ENCODE measurements at regions not wholly inside any gene's neighbourhood (a gene's known extent, or its start where the extent isn't known, plus 50 kb on each side); places are given as distances from the start of the nearest gene placed in this dataset.
A peak's percentile ranks its signal among the peaks of the same experiment; 100 is the strongest.

GRCh38 chr5:88984040-88984439 is 101.1 kb upstream of the MEF2C start:
- DNase-seq, result no peak

- DNase-seq, result no peak
Observed at GRCh38 chr5:88979726-88980125, 96.7 kb upstream of the MEF2C start.

GRCh38 chr5:88979244-88979643 is 96.3 kb upstream of the MEF2C start:
- no peak for DNase-seq

GRCh38 chr5:88976914-88977313 is 93.9 kb upstream of the MEF2C start:
- no peak for DNase-seq

- no peak for DNase-seq
Observed at GRCh38 chr5:88967633-88968585, 84.9 kb upstream of the MEF2C start.

- no peak for DNase-seq
Observed at GRCh38 chr5:88964831-88965230, 81.8 kb upstream of the MEF2C start.

- no peak for DNase-seq
Observed at GRCh38 chr5:88957013-88957412, 74.0 kb upstream of the MEF2C start.

GRCh38 chr5:88956416-88956815 is 73.4 kb upstream of the MEF2C start:
- no peak for DNase-seq

GRCh38 chr5:88955403-88955802 is 72.4 kb upstream of the MEF2C start:
- DNase-seq, result no peak

GRCh38 chr5:88954511-88954910 is 71.5 kb upstream of the MEF2C start:
- no peak for DNase-seq

GRCh38 chr5:88952996-88953643 is 70.1 kb upstream of the MEF2C start:
- no peak for DNase-seq

GRCh38 chr5:88952344-88952743 is 69.4 kb upstream of the MEF2C start:
- DNase-seq, result peak; percentile 18 to 43

GRCh38 chr5:88951457-88951856 is 68.5 kb upstream of the MEF2C start:
- no peak for DNase-seq

GRCh38 chr5:88948746-88949600 is 66.0 kb upstream of the MEF2C start:
- DNase-seq, result no peak

- no peak for DNase-seq
Observed at GRCh38 chr5:88944751-88945531, 62.0 kb upstream of the MEF2C start.

- DNase-seq, result no peak
Observed at GRCh38 chr5:88941581-88941980, 58.6 kb upstream of the MEF2C start.

- no peak for DNase-seq
Observed at GRCh38 chr5:88940713-88941112, 57.7 kb upstream of the MEF2C start.

GRCh38 chr5:88939300-88939699 is 56.3 kb upstream of the MEF2C start:
- no peak for DNase-seq

GRCh38 chr5:88938488-88938887 is 55.5 kb upstream of the MEF2C start:
- DNase-seq, result no peak

GRCh38 chr5:88937406-88937805 is 54.4 kb upstream of the MEF2C start:
- DNase-seq, result no peak

- no peak for DNase-seq
Observed at GRCh38 chr5:88934439-88934838, 51.5 kb upstream of the MEF2C start.
